Activated CD4-positive, alpha-beta memory T cell treated with anti-CD3 and anti-CD28 coated beads, Interleukin-2, amount 10 ng/mL, durations not matched to agents 7 days and 5 days (primary cell): ENCODE measurements at regions not wholly inside any gene's neighbourhood (a gene's known extent, or its start where the extent isn't known, plus 50 kb on each side); places are given as distances from the start of the nearest gene placed in this dataset.

Experiments used
- CTCF ChIA-PET: fragments of 350-600 bp; sonication (Branson Sonifier 250); formaldehyde crosslinking; loops from one replicate; lab custom pipeline; 2021; ENCODE audit warnings: antibody characterized with exemption, inconsistent platforms; lab: Charles Lee
- POLR2A ChIA-PET: fragments of 350-600 bp; sonication (Branson Sonifier 250); formaldehyde crosslinking; loops from one replicate; lab custom pipeline; 2021; ENCODE audit warnings: antibody characterized with exemption; lab: Charles Lee
- DNase-seq: peaks from one replicate; pipeline ENCODE4 v3.0.0-alpha.2; 2020
- H3K27ac Mint-ChIP-seq: one replicate; pipeline ENCODE4 v1.8.0; 2021; ENCODE audit warnings: mild to moderate bottlenecking, mixed read lengths
- H3K27me3 Mint-ChIP-seq: one replicate; pipeline ENCODE4 v1.8.0; 2021; ENCODE audit warnings: mixed read lengths
- H3K36me3 Mint-ChIP-seq: one replicate; pipeline ENCODE4 v1.8.0; 2021; ENCODE audit warnings: low read depth, mixed read lengths
- H3K4me1 Mint-ChIP-seq: one replicate; pipeline ENCODE4 v1.8.0; 2021; ENCODE audit warnings: mixed read lengths
- H3K4me3 Mint-ChIP-seq: one replicate; pipeline ENCODE4 v1.8.0; 2021; ENCODE audit warnings: mild to moderate bottlenecking, mixed read lengths
- H3K9me3 Mint-ChIP-seq: one replicate; pipeline ENCODE4 v1.8.0; 2021; ENCODE audit warnings: mixed read lengths

DNA sequence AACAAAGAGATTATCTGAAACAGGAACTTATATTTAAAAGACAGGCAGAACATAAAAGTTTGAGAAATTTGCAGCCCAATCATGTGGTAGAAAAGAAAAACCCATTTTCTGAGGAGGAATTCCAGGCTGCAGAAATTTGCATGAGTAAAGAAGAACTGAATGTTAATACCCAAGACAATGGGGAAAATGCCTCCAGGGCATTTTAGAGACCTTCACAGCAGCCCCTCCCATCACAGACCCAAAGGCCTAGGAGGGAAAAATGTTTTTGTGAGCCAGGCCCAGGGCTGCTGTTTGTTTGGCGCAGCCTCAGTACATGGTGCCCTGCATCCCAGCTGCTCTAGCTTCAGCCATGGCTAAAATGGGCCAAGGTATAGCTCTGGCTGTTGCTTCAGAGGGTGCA is 554.3 kb upstream of the CHRM3 start:
- Mint-ChIP-seq H3K4me3 (no peak overlapping the region), H3K36me3 (no peaks in the 10 kb centered on the region), H3K27ac (no peak overlapping the region), H3K27me3 (no peaks in the 10 kb centered on the region), H3K4me1 (no peaks in the 10 kb centered on the region), H3K9me3 (peaks cover 13% of the 10 kb centered on the region)
- no peak for DNase-seq
- ChIA-PET CTCF (no interaction called here), POLR2A (no interaction called here)

DNA sequence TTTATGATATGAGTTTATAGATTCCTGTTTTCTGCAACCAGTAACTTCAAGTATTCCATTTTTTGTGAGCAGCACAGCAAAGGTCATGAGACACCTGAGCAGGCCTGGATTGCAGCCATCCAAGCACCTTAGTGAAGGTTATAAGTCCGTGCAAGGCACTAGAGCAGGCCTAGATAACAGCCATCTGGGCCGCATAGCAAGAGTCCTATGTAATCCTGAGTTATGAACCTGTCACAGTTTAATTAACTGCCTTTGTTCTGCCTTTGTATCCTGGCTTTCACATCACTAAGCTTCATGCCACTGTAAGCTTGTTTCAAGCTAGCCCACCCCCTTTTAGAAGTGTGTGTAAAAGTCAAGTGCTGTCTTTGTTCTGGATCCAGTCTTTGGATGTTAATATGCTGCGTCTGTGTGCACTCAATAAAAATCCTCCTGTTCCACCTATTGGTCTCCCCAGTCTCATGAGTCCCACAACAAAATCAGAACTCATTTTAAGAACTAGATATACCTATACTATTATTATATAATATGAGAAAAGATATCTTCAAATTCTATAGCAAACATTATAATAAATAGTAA is 556.2 kb upstream of the CHRM3 start:
- no peak overlapping the region for H3K4me3 Mint-ChIP-seq
- H3K27me3 Mint-ChIP-seq = no peaks in the 10 kb centered on the region
- H3K36me3 Mint-ChIP-seq = no peaks in the 10 kb centered on the region
- H3K9me3 Mint-ChIP-seq = peaks cover 13% of the 10 kb centered on the region
- no peak overlapping the region for H3K27ac Mint-ChIP-seq
- ChIA-PET POLR2A (no interaction called here), CTCF (no interaction called here)
- no peak for DNase-seq
- H3K4me1 Mint-ChIP-seq = no peaks in the 10 kb centered on the region

DNA sequence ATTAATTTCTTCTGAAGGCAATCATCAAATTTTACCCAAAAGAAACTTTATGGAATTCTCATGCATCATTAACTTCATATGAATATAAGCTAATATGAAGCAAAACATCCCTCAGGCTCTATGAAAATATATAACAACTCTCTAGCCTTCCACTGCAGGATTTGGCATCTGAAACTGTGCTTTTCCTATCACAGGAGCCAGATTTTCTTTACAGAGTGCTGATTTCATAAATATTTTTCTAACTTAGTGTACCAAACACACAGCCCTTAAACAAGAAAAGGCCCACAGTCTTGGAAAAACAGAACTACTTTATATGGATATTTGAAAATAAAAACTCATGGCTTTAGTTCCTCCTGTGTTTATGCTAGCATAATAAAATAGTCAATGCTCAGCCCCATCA is 559.5 kb upstream of the CHRM3 start:
- Mint-ChIP-seq H3K27ac (no peak overlapping the region), H3K27me3 (no peaks in the 10 kb centered on the region), H3K4me1 (no peaks in the 10 kb centered on the region), H3K36me3 (no peaks in the 10 kb centered on the region), H3K9me3 (peaks cover 10% of the 10 kb centered on the region), H3K4me3 (no peak overlapping the region)
- CTCF ChIA-PET = no interaction called here
- no peak for DNase-seq
- POLR2A ChIA-PET = no interaction called here

DNA sequence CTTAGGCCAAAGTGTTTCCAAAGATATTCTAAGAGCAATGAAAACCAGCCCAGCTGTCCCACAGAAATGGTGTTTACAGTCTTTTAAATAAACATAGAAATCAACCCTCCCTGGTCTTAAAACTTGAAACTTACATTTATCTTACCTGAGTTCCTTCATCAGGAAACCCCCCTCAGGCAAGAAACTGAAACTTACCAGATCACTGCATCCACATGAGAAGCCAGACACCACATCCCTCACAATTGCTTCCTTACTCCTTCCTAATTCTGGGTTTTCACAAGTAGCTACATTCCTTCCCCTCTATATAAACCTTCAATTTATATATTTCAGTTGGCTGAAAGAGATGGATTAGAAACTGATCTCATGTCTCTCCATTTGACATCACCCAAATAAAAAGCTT is 563.0 kb upstream of the CHRM3 start:
- POLR2A ChIA-PET = no interaction called here

DNA sequence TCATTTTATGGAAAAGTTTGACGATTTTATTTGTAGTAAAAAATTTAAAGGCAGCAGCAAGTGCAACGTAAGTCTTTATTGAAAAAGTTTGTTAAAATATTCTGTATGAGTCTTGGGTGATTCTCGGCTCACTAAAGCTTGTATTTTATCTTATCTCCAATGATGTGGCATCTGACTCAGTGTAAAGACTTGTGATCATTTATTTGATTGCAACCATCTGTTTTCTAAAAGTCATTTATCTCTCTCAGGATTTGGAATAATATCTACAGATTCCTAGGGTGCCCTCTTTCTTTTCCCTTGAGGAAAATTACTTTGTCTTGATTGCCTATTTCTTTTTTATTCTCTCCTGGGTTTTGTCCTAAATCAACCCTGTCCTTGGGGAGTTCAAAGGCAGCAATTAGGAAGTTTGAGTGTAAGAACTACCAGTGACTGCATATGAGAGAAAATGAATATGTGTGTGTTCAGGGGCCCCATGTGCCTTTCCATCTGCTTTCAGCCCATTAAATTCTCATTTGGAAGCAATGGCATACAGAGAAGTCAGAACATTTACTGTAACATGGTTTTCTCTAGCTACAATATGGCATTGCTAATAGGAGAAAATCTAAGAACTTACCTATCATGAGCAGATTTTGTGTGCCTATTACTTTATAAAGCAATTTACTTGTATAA is 575.0 kb upstream of the CHRM3 start:
- H3K4me1 Mint-ChIP-seq = no peaks in the 10 kb centered on the region
- no peak for DNase-seq
- H3K4me3 Mint-ChIP-seq = no peak overlapping the region
- no peaks in the 10 kb centered on the region for H3K36me3 Mint-ChIP-seq
- H3K27ac Mint-ChIP-seq = no peak overlapping the region
- peaks cover 10% of the 10 kb centered on the region for H3K9me3 Mint-ChIP-seq
- no peaks in the 10 kb centered on the region for H3K27me3 Mint-ChIP-seq
- POLR2A ChIA-PET = no interaction called here
- CTCF ChIA-PET = no interaction called here

More for the DNA sequence above, 563.0 kb upstream of the CHRM3 start:
- Mint-ChIP-seq H3K4me3 (no peak overlapping the region), H3K36me3 (no peaks in the 10 kb centered on the region), H3K27ac (no peak overlapping the region), H3K4me1 (no peaks in the 10 kb centered on the region), H3K9me3 (peaks cover 3% of the 10 kb centered on the region), H3K27me3 (no peaks in the 10 kb centered on the region)
- DNase-seq = no peak
- CTCF ChIA-PET = no interaction called here

DNA sequence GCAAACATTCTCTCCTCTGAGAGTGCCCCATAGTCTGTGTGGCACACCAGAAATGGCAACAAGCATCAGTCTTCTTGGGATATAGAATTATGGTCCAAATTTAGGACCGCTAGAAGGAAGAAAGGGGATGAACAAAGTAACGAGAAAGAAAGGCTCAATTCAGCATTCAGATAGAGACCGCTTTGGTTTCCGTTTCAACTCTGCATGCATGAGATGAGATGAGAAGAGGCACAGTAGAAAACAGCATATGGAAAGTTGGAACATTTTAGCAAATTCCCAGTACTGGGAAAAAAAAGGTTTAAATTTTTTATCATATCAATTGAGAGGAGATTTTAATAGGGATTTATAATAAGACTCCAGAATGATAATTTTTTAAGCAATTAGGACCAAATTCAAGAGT is 595.5 kb upstream of the CHRM3 start:
- no peaks in the 10 kb centered on the region for H3K27me3 Mint-ChIP-seq
- ChIA-PET POLR2A (no interaction called here), CTCF (no interaction called here)
- no peak for DNase-seq
- no peak overlapping the region for H3K27ac Mint-ChIP-seq
- H3K4me1 Mint-ChIP-seq = no peaks in the 10 kb centered on the region
- H3K4me3 Mint-ChIP-seq = no peak overlapping the region
- H3K9me3 Mint-ChIP-seq = peaks cover 25% of the 10 kb centered on the region
- no peaks in the 10 kb centered on the region for H3K36me3 Mint-ChIP-seq

DNA sequence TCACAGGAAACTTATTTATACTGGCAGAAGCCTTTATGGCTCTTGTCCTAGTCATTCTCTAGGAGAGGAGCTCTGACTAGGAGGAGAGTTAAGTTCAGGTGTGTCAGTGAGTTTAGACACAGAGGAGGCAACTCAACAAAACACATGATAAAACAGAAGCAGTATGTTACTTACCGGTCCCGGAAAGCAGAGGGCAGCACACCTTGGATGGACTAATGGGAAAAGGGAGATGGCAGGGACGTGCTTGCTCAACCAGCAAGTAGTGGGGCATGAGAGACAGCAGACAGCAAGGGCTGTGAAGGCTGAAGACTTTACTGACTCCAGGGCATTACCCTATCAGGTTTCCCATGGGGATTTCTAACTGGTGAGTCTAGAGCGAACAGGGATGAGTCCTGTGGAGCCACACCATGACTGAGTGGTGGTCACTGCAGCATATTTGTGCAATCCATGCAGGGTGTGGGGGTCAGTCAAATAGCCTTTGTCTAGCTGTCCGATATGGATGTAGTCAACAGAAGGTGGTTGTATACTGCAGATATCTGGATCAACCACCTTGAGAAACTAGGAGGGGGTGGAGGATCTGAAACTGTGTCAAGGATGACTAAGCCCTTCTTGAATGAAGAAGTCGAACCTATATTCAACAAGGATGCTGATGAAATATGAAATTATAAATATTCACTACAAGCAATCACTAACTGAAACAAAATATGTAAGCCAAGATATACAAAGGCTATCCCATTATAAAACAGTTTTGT is 596.3 kb upstream of the CHRM3 start:
- no peaks in the 10 kb centered on the region for H3K27me3 Mint-ChIP-seq
- H3K9me3 Mint-ChIP-seq = peaks cover 25% of the 10 kb centered on the region
- CTCF ChIA-PET = no interaction called here
- H3K36me3 Mint-ChIP-seq = no peaks in the 10 kb centered on the region
- no peak overlapping the region for H3K27ac Mint-ChIP-seq
- no peak overlapping the region for H3K4me3 Mint-ChIP-seq
- no peaks in the 10 kb centered on the region for H3K4me1 Mint-ChIP-seq
- POLR2A ChIA-PET = no interaction called here
- no peak for DNase-seq

DNA sequence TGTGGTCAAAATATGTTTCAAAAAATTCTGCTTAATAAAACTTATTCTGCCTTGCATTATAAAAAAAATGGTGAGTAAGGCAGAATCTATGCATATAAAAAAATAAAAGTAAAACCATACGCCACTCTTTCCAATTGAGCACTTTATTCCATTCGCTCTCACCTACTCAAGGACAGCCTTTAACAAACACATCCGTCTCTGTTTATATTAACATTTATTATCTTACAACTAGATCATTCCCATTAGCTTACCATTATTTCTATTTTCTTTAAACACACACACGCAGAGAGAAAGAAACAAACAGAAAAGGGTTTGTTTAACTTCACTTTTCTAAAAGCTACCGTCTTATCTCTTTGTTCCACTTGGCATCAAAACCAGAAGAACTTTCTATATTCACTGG is 598.9 kb upstream of the CHRM3 start:
- CTCF ChIA-PET = no interaction called here
- Mint-ChIP-seq H3K4me1 (no peaks in the 10 kb centered on the region), H3K27me3 (no peaks in the 10 kb centered on the region), H3K36me3 (no peaks in the 10 kb centered on the region), H3K27ac (no peak overlapping the region), H3K9me3 (peaks cover 17% of the 10 kb centered on the region), H3K4me3 (no peak overlapping the region)
- no peak for DNase-seq
- POLR2A ChIA-PET = no interaction called here

DNA sequence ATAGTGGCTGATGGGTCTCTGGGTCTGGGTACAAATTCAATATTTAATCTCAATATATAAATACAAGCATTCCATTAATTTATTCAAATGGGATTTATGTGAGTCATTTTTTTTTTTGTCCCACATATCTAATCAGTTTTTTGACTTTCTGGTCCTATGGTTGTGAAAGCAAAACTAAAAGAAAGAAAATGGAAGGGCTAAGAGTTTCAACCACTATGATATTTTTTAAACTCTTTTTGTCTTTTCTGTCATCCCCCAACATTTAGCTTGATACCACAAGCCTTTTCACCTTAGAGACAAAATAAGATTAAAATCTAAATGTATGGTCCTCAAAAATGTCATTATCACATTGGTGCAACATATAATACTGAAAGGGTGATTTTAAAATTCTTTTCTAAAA is 602.7 kb upstream of the CHRM3 start:
- Mint-ChIP-seq H3K27ac (no peak overlapping the region), H3K9me3 (peaks cover 15% of the 10 kb centered on the region), H3K36me3 (no peaks in the 10 kb centered on the region), H3K4me1 (no peaks in the 10 kb centered on the region), H3K27me3 (no peaks in the 10 kb centered on the region), H3K4me3 (no peak overlapping the region)
- DNase-seq = no peak
- CTCF ChIA-PET = no interaction called here
- POLR2A ChIA-PET = no interaction called here

DNA sequence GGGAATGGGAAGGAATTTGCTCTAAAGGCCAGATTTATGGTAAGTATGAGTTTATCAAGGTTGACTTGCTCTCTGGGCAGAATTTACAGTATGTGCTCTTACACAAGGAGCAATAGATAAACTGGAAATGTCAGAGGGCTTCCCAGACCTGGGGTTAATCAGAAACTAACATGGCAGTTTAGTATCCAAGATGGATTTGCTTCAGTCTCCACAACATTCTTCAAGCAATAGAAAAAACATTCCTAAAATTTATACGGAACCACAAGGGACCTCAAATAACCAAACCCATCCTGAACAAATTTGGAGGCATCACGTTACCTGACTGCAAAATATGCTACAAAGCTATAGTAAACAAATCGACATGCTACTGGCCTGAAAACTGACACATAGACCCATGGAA is 606.7 kb upstream of the CHRM3 start:
- DNase-seq = no peak
- no peaks in the 10 kb centered on the region for H3K4me1 Mint-ChIP-seq
- H3K36me3 Mint-ChIP-seq = no peaks in the 10 kb centered on the region
- H3K9me3 Mint-ChIP-seq = peaks cover 16% of the 10 kb centered on the region
- H3K4me3 Mint-ChIP-seq = no peak overlapping the region
- H3K27ac Mint-ChIP-seq = no peak overlapping the region
- CTCF ChIA-PET = no interaction called here
- POLR2A ChIA-PET = no interaction called here
- no peaks in the 10 kb centered on the region for H3K27me3 Mint-ChIP-seq

DNA sequence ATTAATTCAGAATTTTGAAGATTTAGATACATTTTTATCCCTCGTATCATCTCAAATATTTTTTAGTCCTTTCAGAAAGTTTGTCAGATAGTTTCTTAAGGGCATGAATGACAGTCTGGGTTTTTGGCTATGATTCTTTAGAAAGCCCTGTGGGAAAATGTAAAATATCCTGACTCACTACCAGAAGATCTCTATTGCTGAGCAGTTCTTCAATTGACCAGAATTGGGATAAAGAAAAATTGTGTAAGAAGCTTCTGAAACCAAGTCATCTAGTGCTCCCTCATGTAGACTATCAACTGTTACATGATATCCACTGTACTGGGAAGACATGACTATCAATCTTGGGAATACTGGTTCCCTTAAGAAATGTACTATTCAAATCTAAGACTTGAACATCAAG is 608.3 kb upstream of the CHRM3 start:
- no peak overlapping the region for H3K27ac Mint-ChIP-seq
- ChIA-PET CTCF (no interaction called here), POLR2A (no interaction called here)
- H3K4me3 Mint-ChIP-seq = no peak overlapping the region
- no peaks in the 10 kb centered on the region for H3K4me1 Mint-ChIP-seq
- no peak for DNase-seq
- peaks cover 16% of the 10 kb centered on the region for H3K9me3 Mint-ChIP-seq
- no peaks in the 10 kb centered on the region for H3K27me3 Mint-ChIP-seq
- H3K36me3 Mint-ChIP-seq = no peaks in the 10 kb centered on the region

DNA sequence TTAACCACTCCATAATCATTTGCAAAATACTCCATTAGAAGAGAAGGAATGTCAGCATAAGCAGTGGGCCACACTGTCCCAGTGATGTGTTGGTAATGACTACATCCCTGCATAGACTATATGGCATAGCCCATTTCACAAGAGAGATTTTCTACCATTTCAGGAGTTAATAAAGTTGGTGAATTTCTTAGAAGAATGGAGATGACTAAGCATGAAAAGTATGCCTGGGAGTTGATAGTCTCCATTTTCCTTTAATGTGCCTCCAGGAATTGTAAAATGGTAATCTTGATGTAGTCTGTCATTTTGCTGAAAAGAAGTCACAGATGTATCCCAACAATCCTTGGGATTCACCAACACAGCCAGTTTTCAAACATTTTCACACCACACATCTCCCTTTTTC is 608.8 kb upstream of the CHRM3 start:
- CTCF ChIA-PET = no interaction called here
- H3K27me3 Mint-ChIP-seq = no peaks in the 10 kb centered on the region
- H3K36me3 Mint-ChIP-seq = no peaks in the 10 kb centered on the region
- POLR2A ChIA-PET = no interaction called here
- no peak overlapping the region for H3K27ac Mint-ChIP-seq
- H3K4me1 Mint-ChIP-seq = no peaks in the 10 kb centered on the region
- H3K4me3 Mint-ChIP-seq = no peak overlapping the region
- DNase-seq = no peak
- H3K9me3 Mint-ChIP-seq = peaks cover 16% of the 10 kb centered on the region

DNA sequence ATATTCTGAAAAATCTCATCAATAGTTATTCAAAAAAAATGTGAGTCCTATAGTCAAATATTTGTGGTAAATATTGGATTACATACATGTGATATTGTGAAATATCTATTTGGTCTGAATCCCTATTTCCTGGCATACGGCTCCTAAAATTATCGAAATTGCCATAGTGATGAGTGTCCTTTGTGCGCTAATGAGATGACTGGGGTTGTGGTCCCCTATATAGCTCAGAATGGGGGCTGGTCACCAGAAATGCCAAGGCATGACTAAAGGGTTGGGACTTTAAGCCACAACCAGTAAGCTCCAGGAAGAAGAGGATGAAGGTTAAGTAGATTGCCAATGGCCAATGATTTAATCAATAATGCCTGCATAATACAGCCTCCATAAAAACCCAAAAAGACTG is 610.2 kb upstream of the CHRM3 start:
- ChIA-PET POLR2A (no interaction called here), CTCF (no interaction called here)
- Mint-ChIP-seq H3K27ac (no peak overlapping the region), H3K9me3 (peaks cover 16% of the 10 kb centered on the region), H3K4me1 (no peaks in the 10 kb centered on the region), H3K36me3 (no peaks in the 10 kb centered on the region), H3K27me3 (no peaks in the 10 kb centered on the region), H3K4me3 (no peak overlapping the region)
- DNase-seq = no peak

DNA sequence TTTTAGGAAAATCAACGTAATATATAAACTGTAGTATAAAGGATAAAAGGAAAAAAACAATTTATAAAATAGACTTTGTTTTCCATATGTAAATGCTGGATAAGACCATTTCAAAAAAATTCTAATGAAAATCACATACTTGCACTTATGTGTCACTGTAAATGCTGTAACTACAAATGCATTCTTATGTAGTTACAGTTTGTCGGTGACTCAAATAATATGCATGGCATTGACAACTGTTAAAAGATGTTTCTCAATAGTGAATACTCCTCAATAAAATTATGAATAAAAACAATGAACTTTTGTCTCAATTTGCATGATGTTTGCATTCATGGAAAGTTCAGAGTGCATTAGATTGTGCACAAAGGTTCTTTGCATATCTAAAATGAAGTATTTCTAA is 614.0 kb upstream of the CHRM3 start:
- Mint-ChIP-seq H3K27ac (no peak overlapping the region), H3K9me3 (no peaks in the 10 kb centered on the region), H3K36me3 (no peaks in the 10 kb centered on the region), H3K4me3 (no peak overlapping the region), H3K4me1 (no peaks in the 10 kb centered on the region), H3K27me3 (no peaks in the 10 kb centered on the region)
- ChIA-PET CTCF (no interaction called here), POLR2A (no interaction called here)
- no peak for DNase-seq
